GM10266 (cell line): ENCODE measurements at regions not wholly inside any gene's neighbourhood (a gene's known extent, or its start where the extent isn't known, plus 50 kb on each side); places are given as distances from the start of the nearest gene placed in this dataset.

ENCODE experiments used
- DNase-seq: peaks from one replicate; pipeline ENCODE4 v3.0.0; 2012; ENCODE audit errors: extremely low spot score
- CTCF ChIP-seq: IDR thresholded peaks from 2 replicates; pipeline ENCODE4 v1.5.1; 2012; ENCODE audit warnings: mild to moderate bottlenecking, low read depth; ENCODE audit not compliant: control insufficient read depth, insufficient read depth; ENCODE audit errors: missing control alignments

DNA sequence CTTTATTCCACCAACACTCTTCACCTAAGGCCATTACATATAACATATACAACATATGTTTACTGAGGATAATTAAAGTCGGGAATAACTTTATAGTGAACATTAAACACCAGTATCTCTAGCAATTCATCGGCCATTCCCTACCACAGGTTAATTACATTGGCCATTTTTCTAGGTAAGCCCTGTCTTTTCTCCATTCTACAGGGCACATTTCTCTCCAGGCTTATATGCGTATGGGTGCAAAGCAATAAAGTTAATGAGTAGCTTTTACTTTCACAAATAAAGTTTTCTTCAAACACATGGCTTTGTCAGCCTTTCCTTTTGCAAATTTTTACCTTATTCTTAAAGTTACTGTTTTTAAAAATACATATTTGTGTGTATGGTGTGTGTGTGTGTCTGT lies 111.9 kb upstream of the IQCM start:
- TF ChIP-seq CTCF: no peak
- no peak for DNase-seq

GRCh38 chr4:149928507-149928906 lies 112.9 kb upstream of the IQCM start:
- no peak for TF ChIP-seq CTCF
- no peak for DNase-seq

- no peak for TF ChIP-seq CTCF
- no peak for DNase-seq
These were observed 115.8 kb upstream of the IQCM start for GRCh38 chr4:149931431-149931830.

- TF ChIP-seq CTCF: no peak
These were observed 116.5 kb upstream of the IQCM start for GRCh38 chr4:149932188-149932587.

DNA sequence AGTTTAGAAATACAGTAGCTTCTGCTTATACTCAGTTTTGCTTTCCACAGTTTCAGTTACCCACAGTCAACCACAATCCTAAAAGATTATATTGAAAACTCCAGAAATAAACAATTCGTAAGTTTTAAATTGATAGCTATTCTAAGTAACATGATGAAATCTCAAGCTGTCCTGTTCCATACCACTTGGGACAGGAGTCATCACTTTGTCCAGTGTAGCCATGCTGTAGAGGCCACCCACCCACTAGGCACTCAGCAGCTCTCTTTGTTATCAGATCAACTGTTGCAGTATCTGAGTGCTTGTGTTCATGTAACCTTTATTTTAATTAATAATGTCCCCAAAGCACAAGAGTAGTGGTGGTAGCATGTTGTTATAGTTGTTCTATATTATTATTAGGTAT lies 117.5 kb upstream of the IQCM start:
- no peak for DNase-seq
- no peak for TF ChIP-seq CTCF

More at GRCh38 chr4:149932188-149932587, 116.5 kb upstream of the IQCM start:
- DNase-seq: no peak

DNA sequence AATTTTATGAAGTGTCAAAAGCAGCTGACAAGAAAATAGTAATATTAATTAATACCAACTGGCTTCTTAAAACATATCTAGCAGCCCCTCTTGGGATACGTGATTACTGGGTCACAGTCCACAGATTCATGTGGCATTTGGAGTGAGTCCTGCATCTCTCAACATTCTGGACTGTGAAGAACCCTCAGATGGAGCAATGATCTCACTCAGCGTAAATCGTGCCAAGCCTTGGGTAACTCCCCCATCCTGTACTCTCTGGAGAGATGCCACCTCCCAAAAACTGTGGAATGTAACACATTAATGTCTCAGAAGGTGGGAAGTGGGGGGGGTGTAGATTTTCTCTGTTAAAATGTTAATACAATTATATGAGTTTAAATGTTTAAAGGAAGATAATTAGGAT lies 118.2 kb upstream of the IQCM start:
- TF ChIP-seq CTCF: no peak
- DNase-seq: no peak

DNA sequence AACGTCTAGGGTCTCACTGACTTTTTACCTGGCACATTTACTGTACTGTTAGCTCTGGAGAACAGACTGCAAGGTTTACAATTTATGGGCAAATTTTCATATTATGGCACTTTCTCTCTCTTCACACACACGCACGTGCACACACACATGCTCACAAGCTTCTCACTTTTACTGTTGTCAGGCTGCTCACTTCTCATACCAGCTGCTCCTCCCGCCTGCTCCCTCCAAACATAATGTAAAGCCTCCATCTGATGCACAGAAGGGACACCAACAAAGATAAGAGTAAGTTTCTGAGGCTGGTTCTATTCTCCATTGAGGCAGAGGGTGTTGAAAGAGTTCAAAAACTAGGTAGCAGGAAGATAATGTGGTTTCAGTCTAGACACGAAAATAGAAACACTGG lies 128.9 kb upstream of the DCLK2 start:
- TF ChIP-seq CTCF: no peak
- DNase-seq: no peak
